Memory B cell (primary cell): ENCODE measurements at regions not wholly inside any gene's neighbourhood (a gene's known extent, or its start where the extent isn't known, plus 50 kb on each side); places are given as distances from the start of the nearest gene placed in this dataset.
"Not testable (repeated sequence)": the region's sequence is repeated elsewhere in the genome, so short reads cannot be mapped to it uniquely, and the experiment has no call there.

Experiments
- ATAC-seq: fragments of 150-1000 bp; cut with Tn5 transposase; 2 replicates; pipeline ENCODE4 v1.10.0; 2021; ENCODE audit warnings: low read depth, mild to moderate bottlenecking, moderate library complexity
- DNase-seq, 2 donors: peaks; one replicate each; pipeline ENCODE4 v3.0.0; 2022; ENCODE audit warnings: low spot score in 2 of 2
- H3K27ac Mint-ChIP-seq: one replicate; pipeline ENCODE4 v1.8.0; 2022; ENCODE audit warnings: mild to moderate bottlenecking, moderate library complexity, mixed read lengths
- H3K27me3 Mint-ChIP-seq: one replicate; pipeline ENCODE4 v1.8.0; 2022; ENCODE audit warnings: mixed read lengths
- H3K36me3 Mint-ChIP-seq: one replicate; pipeline ENCODE4 v1.8.0; 2022; ENCODE audit warnings: mild to moderate bottlenecking, mixed read lengths
- H3K4me1 Mint-ChIP-seq: one replicate; pipeline ENCODE4 v1.8.0; 2022; ENCODE audit warnings: mixed read lengths
- H3K4me3 Mint-ChIP-seq: one replicate; pipeline ENCODE4 v1.8.0; 2022; ENCODE audit warnings: mild to moderate bottlenecking, moderate library complexity, mixed read lengths
- H3K9me3 Mint-ChIP-seq: one replicate; pipeline ENCODE4 v1.8.0; 2022; ENCODE audit warnings: mixed read lengths

DNA sequence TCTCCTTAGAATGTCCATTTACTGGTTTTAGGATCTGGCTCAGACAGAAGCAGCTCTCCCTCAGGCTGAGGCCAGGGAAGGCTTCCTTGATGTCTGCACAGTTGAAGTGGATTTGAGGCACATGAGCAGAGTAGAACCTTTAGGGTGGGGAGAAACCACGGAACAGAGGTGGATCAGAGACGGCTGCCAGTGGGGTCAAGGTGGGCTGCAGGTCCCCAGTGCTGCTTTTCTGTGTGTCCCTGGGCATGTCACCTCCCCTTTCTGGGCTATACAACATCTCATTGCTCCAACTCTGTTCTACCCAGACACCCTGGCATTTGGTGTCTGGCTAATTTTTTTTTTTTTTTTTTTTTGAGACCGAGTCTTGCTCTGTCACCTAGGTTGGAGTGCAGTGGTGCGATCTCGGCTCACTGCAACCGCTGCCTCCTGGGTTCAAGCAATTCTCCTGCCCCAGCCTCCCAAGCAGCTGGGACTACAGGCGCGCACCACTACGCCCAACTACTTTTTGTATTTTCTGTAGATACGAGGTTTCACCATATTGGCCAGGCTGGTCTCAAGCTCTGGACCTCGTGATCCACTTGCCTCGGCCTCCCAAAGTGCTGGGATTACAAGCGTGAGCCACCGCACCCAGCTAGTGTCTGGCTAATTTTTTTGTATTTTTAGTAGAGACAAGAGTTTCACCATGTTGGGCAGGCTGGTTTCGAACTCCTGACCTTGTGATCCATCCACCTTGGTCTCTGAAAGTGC is 73.3 kb upstream of the THOC3 start:
- DNase-seq, ATAC-seq, H3K4me3 Mint-ChIP-seq, H3K27me3 Mint-ChIP-seq, H3K9me3 Mint-ChIP-seq, H3K36me3 Mint-ChIP-seq, H3K4me1 Mint-ChIP-seq, H3K27ac Mint-ChIP-seq: not testable (repeated sequence)

GRCh38 chr5:176042020-176042658 is 74.0 kb upstream of the THOC3 start:
- not testable (repeated sequence) for H3K9me3 Mint-ChIP-seq, H3K4me1 Mint-ChIP-seq, DNase-seq, H3K36me3 Mint-ChIP-seq, H3K27me3 Mint-ChIP-seq, ATAC-seq, H3K27ac Mint-ChIP-seq, H3K4me3 Mint-ChIP-seq

DNA sequence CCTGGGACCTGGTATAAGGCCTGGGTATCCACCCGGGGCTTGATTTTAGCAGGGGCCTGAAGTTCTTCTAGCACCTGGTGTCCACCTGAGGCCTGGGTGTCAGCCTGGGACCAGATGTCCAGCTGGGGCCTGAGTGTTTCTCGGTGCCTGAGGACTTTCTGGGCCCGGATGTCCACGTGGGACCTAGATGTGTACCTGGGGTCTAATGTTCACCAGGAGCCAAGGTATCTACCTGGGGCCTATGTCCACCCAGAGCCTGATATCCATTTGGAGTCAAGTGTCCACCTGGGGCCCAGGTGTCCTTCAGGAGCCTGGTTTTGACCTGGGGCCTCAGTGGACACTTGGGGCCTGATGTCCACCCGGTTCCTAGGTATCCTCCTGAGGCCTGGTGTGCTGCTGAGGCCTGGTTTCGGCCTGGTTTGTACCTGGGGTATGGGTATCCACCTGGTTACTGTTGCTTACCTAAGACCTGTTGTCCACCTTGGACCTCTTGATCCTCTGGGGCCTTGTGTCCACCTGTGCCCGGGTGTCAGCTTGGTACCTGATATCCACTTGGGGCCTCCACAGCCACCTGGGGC is 75.2 kb upstream of the THOC3 start:
- not testable (repeated sequence) for H3K4me1 Mint-ChIP-seq, ATAC-seq, H3K27me3 Mint-ChIP-seq, H3K4me3 Mint-ChIP-seq, H3K27ac Mint-ChIP-seq, H3K9me3 Mint-ChIP-seq, DNase-seq, H3K36me3 Mint-ChIP-seq

GRCh38 chr5:176043986-176044385 is 75.9 kb upstream of the THOC3 start:
- H3K4me1 Mint-ChIP-seq, DNase-seq, H3K27ac Mint-ChIP-seq, H3K9me3 Mint-ChIP-seq, H3K36me3 Mint-ChIP-seq, H3K27me3 Mint-ChIP-seq, ATAC-seq, H3K4me3 Mint-ChIP-seq: not testable (repeated sequence)

DNA sequence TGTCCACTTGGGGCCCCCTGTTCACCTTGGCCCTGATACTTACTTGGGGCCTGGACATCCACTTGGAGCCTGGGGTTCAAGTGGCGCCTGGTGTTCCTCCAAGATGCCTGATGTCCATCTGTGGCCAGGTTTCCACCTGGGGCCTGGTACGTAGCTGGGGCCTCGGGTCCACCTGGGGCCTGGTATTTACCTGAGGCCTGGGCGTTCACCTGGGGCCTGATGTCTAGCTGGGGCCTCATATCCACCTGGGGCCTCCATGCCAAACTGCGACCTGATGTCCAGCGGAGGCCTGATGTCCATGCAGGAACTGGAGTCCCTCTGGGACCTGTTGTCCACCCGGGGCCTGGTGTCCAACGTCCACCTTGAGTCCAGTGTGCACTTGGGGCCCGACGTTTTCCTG is 76.3 kb upstream of the THOC3 start:
- not testable (repeated sequence) for DNase-seq, H3K27ac Mint-ChIP-seq, ATAC-seq, H3K27me3 Mint-ChIP-seq, H3K9me3 Mint-ChIP-seq, H3K36me3 Mint-ChIP-seq, H3K4me3 Mint-ChIP-seq, H3K4me1 Mint-ChIP-seq

DNA sequence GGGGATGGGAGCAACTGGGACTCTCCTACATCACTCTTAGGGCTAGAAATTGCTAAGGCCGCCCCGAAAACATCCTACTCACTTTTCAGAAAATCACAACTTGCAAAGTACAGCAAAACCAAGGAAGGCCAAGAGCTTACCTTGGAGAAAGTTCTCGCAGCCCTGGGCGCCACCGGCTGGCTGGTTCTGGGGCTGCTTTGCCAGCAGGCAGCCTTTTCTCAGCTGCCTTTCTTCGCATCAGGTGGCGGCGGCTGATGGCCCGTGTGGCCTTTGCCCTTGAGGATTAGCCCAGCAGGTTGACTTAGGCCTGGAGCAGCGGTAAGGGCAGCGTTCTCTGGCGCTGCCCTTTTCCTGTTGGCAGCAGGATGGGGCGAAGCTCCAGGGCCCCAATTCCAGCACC is 77.3 kb upstream of the THOC3 start:
- not testable (repeated sequence) for ATAC-seq, DNase-seq

DNA sequence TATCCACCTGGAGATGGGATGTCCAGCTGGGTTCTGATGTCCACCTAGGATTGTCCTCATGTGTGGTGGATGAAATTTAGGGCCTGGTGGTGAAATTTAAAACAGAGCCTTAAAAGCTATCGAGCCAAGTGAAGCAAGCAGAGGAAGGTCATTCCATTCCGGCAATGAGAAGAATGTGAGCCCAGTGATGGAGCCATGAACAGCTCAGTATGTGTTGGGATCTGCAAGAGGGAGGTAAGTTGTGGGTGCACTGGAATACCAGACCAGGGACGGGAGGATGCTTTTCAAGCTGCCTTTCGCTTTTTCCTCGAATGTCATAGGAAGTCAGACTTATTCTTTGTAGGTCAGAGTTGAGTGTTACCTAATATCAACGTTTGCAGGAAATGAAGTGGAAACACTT is 80.6 kb upstream of the THOC3 start:
- not testable (repeated sequence) for H3K27ac Mint-ChIP-seq, H3K4me3 Mint-ChIP-seq, H3K9me3 Mint-ChIP-seq, H3K27me3 Mint-ChIP-seq, H3K4me1 Mint-ChIP-seq, DNase-seq, ATAC-seq, H3K36me3 Mint-ChIP-seq

More for the DNA sequence above, 77.3 kb upstream of the THOC3 start:
- not testable (repeated sequence) for H3K9me3 Mint-ChIP-seq, H3K36me3 Mint-ChIP-seq, H3K4me1 Mint-ChIP-seq, H3K4me3 Mint-ChIP-seq, H3K27me3 Mint-ChIP-seq, H3K27ac Mint-ChIP-seq

- DNase-seq, H3K4me1 Mint-ChIP-seq, H3K4me3 Mint-ChIP-seq, H3K36me3 Mint-ChIP-seq, H3K27ac Mint-ChIP-seq, H3K27me3 Mint-ChIP-seq, H3K9me3 Mint-ChIP-seq: not testable (repeated sequence)
- peak; percentile 73 for ATAC-seq
Observed at GRCh38 chr5:176060472-176061268, 92.6 kb upstream of the THOC3 start.

- not testable (repeated sequence) for H3K4me3 Mint-ChIP-seq, H3K4me1 Mint-ChIP-seq, DNase-seq, ATAC-seq, H3K36me3 Mint-ChIP-seq, H3K9me3 Mint-ChIP-seq, H3K27me3 Mint-ChIP-seq, H3K27ac Mint-ChIP-seq
Observed at GRCh38 chr5:176061269-176061622, 93.1 kb upstream of the THOC3 start.

DNA sequence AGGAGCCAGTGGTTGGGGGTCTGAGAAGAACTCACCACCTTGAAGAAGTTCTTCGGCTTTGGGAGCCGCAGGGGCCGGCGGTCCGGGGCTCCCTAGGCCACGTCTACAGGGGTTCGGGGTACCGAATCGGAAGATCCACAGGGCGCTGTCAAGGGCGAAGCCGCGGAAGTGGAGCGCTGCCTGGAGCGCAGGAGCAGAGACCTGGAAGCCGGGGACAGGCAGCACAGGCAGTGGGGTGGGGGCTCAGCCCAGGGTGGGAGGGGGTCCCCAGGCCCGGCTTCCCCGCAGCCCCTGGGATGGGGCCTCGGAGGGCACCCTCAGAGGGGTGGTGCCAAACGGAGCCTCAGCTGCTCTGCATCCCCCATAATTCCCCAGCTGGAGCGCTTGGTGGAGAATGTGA is 93.5 kb upstream of the THOC3 start:
- DNase-seq, H3K27me3 Mint-ChIP-seq, H3K4me3 Mint-ChIP-seq, H3K9me3 Mint-ChIP-seq, H3K27ac Mint-ChIP-seq, H3K4me1 Mint-ChIP-seq, H3K36me3 Mint-ChIP-seq, ATAC-seq: not testable (repeated sequence)

- H3K9me3 Mint-ChIP-seq, H3K27ac Mint-ChIP-seq, H3K27me3 Mint-ChIP-seq, H3K4me3 Mint-ChIP-seq, H3K36me3 Mint-ChIP-seq, ATAC-seq, DNase-seq, H3K4me1 Mint-ChIP-seq: not testable (repeated sequence)
Observed at GRCh38 chr5:176066262-176066945, 98.3 kb upstream of the THOC3 start.

GRCh38 chr5:176067162-176067561 is 99.0 kb upstream of the THOC3 start:
- not testable (repeated sequence) for H3K27ac Mint-ChIP-seq, DNase-seq, H3K4me1 Mint-ChIP-seq, ATAC-seq, H3K36me3 Mint-ChIP-seq, H3K9me3 Mint-ChIP-seq, H3K4me3 Mint-ChIP-seq, H3K27me3 Mint-ChIP-seq

GRCh38 chr5:176067948-176068347 is 99.8 kb upstream of the THOC3 start:
- not testable (repeated sequence) for H3K9me3 Mint-ChIP-seq, H3K36me3 Mint-ChIP-seq, H3K27me3 Mint-ChIP-seq, H3K4me1 Mint-ChIP-seq, H3K27ac Mint-ChIP-seq, ATAC-seq, H3K4me3 Mint-ChIP-seq, DNase-seq
